ENCODE measurements at regions not wholly inside any gene's neighbourhood (a gene's known extent, or its start where the extent isn't known, plus 50 kb on each side); places are given as distances from the start of the nearest gene placed in this dataset.

GRCh38 chr12:124485371-124485770 lies 82.0 kb downstream of the NCOR2 start:
- Histone ChIP-seq H3K4me1 (peaks cover 20 to 84% (median 58%) of the 10 kb centered on the region in 6 donors), H3K9me3 (no peaks in the 10 kb centered on the region), H3K27me3 (replicated peaks in 1 of 7) (no peaks in the 10 kb centered on the region), H3K4me3 (no peak overlapping the region), H3K27ac (peak overlapping the region in 1 of 8 donors; percentile 44), H3K36me3 (peaks cover 0 to 84% (median 19%) of the 10 kb centered on the region in 6 donors)
- WGBS, 5 donors: 91 to 94% (median 93%) methylated on average over 16 to 18 of the region's 18 CpGs
- TF ChIP-seq POLR2A (IDR thresholded peaks at IDR 0.05) (no peak), POLR2AphosphoS5 (IDR thresholded peaks at IDR 0.05) (no peak), CTCF (IDR thresholded peaks at IDR 0.05 in 8 of 11, conservative IDR thresholded peaks at IDR 0.05 in 3 of 11) (no peak)
- no peak for DNase-seq
- intact Hi-C loops (cut with DNase I; ENCODE audit: low total_unique reads): no loop called here

GRCh38 chr12:124484526-124484953 lies 82.9 kb downstream of the NCOR2 start:
- Histone ChIP-seq H3K36me3 (peaks cover 0 to 83% (median 19%) of the 10 kb centered on the region in 6 donors), H3K4me3 (no peak overlapping the region), H3K4me1 (peaks cover 27 to 88% (median 65%) of the 10 kb centered on the region in 6 donors), H3K9me3 (no peaks in the 10 kb centered on the region), H3K27ac (peak overlapping the region in 4 of 8 donors; percentile 2 to 44 (median 26)), H3K27me3 (replicated peaks in 1 of 7) (no peaks in the 10 kb centered on the region)
- no peak for TF ChIP-seq CTCF (IDR thresholded peaks at IDR 0.05 in 8 of 11, conservative IDR thresholded peaks at IDR 0.05 in 3 of 11)
- TF ChIP-seq POLR2A (IDR thresholded peaks at IDR 0.05): no peak
- TF ChIP-seq POLR2AphosphoS5 (IDR thresholded peaks at IDR 0.05): peak in 2 of 3 donors; percentile 34 to 51
- intact Hi-C loops (cut with DNase I; ENCODE audit: low total_unique reads): no loop called here
- WGBS, 5 donors: 57 to 81% (median 63%) methylated on average over 9 to 10 of the region's 10 CpGs
- DNase-seq: peak; percentile 75

GRCh38 chr12:124484067-124484466 lies 83.3 kb downstream of the NCOR2 start:
- intact Hi-C loops (cut with DNase I; ENCODE audit: low total_unique reads): no loop called here
- Histone ChIP-seq H3K36me3 (peaks cover 0 to 83% (median 19%) of the 10 kb centered on the region in 6 donors), H3K9me3 (no peaks in the 10 kb centered on the region)

More at GRCh38 chr12:124484067-124484466, 83.3 kb downstream of the NCOR2 start:
- 81 to 91% (median 86%) methylated on average over 10 to 12 of the region's 12 CpGs for WGBS, 5 donors
- TF ChIP-seq POLR2AphosphoS5 (IDR thresholded peaks at IDR 0.05): no peak
- TF ChIP-seq CTCF (IDR thresholded peaks at IDR 0.05 in 8 of 11, conservative IDR thresholded peaks at IDR 0.05 in 3 of 11): no peak
- Histone ChIP-seq H3K27ac (peak overlapping the region in 3 of 8 donors; percentile 25 to 44 (median 26)), H3K27me3 (replicated peaks in 1 of 7) (no peaks in the 10 kb centered on the region), H3K4me3 (no peak overlapping the region), H3K4me1 (peaks cover 27 to 90% (median 66%) of the 10 kb centered on the region in 6 donors)
- no peak for DNase-seq
